ENCODE measurements at regions not wholly inside any gene's neighbourhood (a gene's known extent, or its start where the extent isn't known, plus 50 kb on each side); places are given as distances from the start of the nearest gene placed in this dataset.

DNA sequence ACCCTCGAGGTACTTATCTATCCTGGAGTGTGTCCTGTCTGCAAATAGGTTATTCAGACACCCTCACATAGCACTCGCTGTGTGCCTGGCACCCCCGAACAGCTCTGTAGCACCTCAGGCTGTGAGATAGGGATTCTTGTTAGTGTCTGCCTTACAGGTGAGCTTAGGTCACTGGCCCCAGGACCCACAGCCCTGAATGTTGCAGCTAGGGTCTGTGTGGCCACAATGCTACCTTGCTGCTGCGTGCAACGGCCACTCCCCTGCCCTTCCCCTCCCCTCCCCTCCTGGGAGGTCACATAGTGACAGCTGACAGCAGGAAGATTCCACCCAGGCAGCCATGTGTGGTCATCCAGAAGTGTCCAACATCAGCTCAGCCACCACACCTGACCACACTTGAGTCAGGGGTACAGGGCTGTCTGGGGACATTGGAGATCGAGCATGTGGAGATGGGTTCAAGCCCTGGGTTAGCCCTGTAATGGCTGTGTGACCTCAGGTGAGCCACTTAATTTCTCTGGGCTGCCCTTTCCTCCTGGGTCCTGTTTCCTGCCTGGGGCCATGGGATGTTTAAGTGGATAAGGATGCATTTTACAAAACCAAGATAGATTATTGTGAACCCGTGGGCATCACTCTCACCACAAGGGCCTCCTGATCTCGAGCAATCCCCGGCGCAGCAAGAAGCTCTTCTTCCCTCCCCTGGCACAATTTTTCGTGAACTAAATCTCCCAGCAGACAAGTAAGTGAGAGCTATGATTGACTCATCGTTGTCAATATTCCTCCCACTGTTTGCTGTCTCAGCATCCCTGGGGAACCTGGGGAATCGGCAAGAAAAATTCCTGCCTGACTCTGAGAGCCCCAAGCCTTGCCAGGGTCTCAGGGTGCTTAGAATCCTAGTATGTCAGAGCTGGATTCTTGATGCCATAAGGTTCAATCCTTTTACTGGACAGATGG, 208.7 kb downstream of the PTPRU start:
- no peak for ATAC-seq

DNA sequence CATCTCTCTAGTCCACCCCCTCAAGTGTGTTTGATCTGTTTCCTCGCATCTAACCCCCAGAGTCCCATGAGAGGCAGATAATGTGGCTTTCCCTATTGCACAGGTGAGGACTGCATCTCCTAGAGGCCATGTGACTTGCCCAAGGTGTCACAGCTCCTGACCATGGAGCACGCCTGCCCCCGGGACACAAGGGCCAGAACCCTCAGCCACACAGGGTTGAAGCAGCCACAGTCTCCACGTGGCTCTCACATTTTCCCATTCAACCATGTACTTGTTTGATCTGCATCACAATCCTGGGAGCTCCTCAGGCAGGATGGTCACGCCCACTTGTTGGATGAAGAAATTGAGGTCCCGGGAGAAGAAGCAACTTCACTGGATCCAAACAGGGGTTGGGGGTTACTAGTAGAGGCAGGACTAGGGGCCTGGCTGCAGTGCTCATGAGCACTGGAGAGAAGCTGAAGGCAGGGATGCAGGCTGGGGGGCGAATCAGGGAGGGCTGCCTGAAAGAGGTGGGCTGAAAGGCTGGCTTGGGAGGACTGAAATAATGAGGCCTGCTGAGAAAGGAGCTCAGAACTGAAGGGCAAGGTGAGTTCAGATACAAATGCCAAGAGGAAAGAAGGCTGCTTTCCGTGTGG, 207.9 kb downstream of the PTPRU start:
- Mint-ChIP-seq H3K4me1 (no peaks in the 10 kb centered on the region), H3K27ac (no peak overlapping the region), H3K36me3 (no peaks in the 10 kb centered on the region), H3K9me3 (ENCODE audit: low read depth) (no peaks in the 10 kb centered on the region), H3K27me3 (peaks cover 23% of the 10 kb centered on the region), H3K4me3 (no peak overlapping the region)
- DNase-seq (no peak), ATAC-seq (no peak)
- CTCF ChIA-PET: no interaction called here

More for the DNA sequence above, 208.7 kb downstream of the PTPRU start:
- H3K4me1 Mint-ChIP-seq: no peaks in the 10 kb centered on the region
- no peak overlapping the region for H3K27ac Mint-ChIP-seq
- peaks cover 20% of the 10 kb centered on the region for H3K27me3 Mint-ChIP-seq
- no peak overlapping the region for H3K4me3 Mint-ChIP-seq
- no peaks in the 10 kb centered on the region for H3K9me3 Mint-ChIP-seq (ENCODE audit: low read depth)
- H3K36me3 Mint-ChIP-seq: no peaks in the 10 kb centered on the region
- CTCF ChIA-PET: no interaction called here
- no peak for DNase-seq

DNA sequence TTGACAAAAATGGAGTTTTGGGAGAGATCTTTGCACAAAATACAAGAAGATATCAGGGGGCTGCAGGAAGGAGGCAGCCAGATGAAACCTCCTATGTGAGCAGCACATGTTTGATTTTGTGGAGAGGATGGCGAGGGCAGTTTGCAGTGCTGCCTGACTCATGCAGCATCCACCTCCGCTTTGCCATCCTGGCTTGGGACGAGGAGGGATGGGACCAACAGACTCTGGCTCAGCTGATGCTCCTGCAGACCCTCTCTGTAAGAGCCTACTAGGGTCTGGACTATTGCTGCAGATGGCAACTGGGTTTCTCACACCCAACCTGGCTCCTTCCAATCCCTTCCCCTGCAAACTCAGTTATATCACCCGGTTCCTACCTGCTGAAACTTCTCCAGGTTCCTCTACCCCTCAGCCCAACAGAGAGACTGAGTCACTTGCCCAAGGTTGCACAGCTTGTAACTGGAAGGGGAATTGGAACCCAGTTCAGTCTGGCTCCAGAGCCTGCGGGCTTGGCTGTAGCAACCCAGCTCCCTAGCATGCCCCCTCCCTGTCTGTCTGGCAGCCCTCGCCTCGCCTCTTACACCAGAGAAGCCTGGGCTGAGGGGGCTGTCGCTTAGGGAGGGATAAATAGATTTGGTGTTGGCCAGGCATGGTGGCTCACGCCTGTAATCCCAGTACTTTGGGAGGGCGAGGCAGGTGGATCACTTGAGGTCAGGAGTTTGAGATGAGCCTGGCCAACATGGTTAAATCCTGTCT, 205.8 kb downstream of the PTPRU start:
- Mint-ChIP-seq H3K36me3 (no peaks in the 10 kb centered on the region), H3K27me3 (peaks cover 27% of the 10 kb centered on the region), H3K27ac (no peak overlapping the region), H3K4me3 (no peak overlapping the region), H3K9me3 (ENCODE audit: low read depth) (no peaks in the 10 kb centered on the region), H3K4me1 (no peaks in the 10 kb centered on the region)
- DNase-seq: no peak
- CTCF ChIA-PET: no interaction called here
- no peak for ATAC-seq

DNA sequence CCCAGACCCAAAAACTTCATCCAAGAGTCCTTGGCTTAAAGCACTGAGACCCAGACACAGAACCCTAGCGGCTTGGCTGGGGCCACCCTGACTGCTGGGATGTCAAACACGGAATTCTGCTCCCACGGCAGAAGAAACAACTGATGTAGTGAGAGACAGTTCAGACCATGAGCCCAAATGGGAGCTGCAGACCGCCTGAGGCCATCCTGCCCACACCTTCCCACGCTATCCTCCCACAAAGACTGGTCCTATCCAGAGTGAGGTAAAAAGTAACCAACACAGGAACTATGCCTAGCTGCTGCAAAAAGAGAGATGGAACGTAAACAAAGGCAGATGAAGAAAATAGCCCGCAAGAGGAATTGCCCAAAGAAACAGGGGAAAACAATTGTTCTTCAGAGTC, 203.3 kb downstream of the PTPRU start:
- no peak overlapping the region for H3K27ac Mint-ChIP-seq
- peaks cover 33% of the 10 kb centered on the region for H3K27me3 Mint-ChIP-seq
- H3K4me3 Mint-ChIP-seq: no peak overlapping the region
- no peaks in the 10 kb centered on the region for H3K4me1 Mint-ChIP-seq
- ATAC-seq: no peak
- H3K9me3 Mint-ChIP-seq (ENCODE audit: low read depth): no peaks in the 10 kb centered on the region
- CTCF ChIA-PET: no interaction called here
- no peaks in the 10 kb centered on the region for H3K36me3 Mint-ChIP-seq
- no peak for DNase-seq

DNA sequence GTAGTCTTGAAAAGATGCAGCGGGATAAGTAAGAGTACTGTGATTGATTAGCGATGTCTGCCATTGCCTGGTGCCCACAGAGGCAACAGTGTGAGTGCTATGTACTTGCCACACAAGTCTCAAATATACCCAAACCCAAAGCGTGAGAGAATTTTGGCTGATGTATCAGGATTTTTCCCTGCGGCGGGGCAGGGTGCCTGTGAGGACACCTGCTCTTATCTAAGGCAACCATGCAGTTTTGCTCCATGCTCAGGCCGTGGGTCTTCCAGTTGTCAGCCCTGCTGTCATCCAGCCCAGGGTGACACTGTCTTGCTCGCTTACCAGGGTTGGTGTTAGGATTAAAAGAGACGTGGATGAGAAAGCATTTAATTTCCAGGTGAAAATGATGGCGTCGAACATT, 202.7 kb downstream of the PTPRU start:
- H3K36me3 Mint-ChIP-seq: no peaks in the 10 kb centered on the region
- peaks cover 33% of the 10 kb centered on the region for H3K27me3 Mint-ChIP-seq
- H3K4me1 Mint-ChIP-seq: no peaks in the 10 kb centered on the region
- H3K4me3 Mint-ChIP-seq: no peak overlapping the region
- DNase-seq (no peak), ATAC-seq (no peak)
- CTCF ChIA-PET: no interaction called here
- no peaks in the 10 kb centered on the region for H3K9me3 Mint-ChIP-seq (ENCODE audit: low read depth)
- H3K27ac Mint-ChIP-seq: no peak overlapping the region

DNA sequence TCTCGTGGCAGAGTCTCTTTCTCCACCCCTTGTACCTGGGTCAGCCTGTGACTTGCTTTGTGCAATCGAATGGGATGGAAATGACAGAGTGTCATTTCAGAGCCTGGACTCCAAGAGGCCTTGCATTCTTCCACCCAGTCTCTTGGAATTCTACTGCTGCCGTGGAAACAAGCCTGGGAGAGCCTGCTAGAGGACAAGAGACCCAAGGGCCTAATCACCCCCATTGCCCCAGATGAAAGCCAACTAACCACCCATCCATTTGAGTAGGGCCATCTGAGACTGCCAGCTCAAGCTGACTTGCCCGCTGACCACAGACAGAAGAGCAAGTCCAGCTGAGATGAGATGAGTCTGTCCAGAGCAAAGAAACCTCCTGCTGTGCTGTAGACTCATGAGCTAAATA, 201.6 kb downstream of the PTPRU start:
- H3K36me3 Mint-ChIP-seq: no peaks in the 10 kb centered on the region
- no peaks in the 10 kb centered on the region for H3K9me3 Mint-ChIP-seq (ENCODE audit: low read depth)
- ATAC-seq (no peak), DNase-seq (no peak)
- no peak overlapping the region for H3K4me3 Mint-ChIP-seq
- no peaks in the 10 kb centered on the region for H3K4me1 Mint-ChIP-seq
- H3K27me3 Mint-ChIP-seq: peaks cover 28% of the 10 kb centered on the region
- no peak overlapping the region for H3K27ac Mint-ChIP-seq
- CTCF ChIA-PET: no interaction called here

DNA sequence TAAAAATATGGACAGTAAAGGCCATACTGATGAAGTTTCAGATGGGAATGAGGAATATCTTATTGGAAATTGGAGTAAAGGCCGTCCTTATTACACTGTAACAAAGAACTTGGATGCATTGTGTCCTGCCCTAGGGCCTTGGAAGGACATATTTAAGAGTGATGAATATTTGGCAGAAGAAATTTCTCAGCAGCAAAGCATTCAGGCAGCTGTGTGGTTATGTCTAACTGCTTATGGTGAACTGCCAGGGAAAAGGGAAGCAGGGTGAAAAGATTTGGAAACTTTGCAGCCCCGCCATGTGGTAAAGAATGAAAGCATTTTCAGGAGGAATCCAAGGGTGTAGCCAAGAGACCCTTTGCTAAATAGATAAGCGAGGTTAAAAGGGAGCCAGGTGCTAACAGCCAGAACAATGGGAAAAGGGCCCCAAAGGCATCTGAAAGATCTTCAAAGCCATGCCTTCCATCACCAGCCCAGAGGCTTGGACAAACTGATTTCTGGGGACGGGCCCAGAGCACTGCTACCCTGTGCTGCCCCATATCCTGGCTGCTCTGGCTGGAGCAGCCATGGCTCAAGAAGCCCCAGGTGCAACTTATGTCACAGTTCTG, 200.0 kb downstream of the PTPRU start:
- Mint-ChIP-seq H3K4me3 (no peak overlapping the region), H3K27ac (no peak overlapping the region), H3K9me3 (ENCODE audit: low read depth) (no peaks in the 10 kb centered on the region), H3K27me3 (peaks cover 22% of the 10 kb centered on the region), H3K36me3 (no peaks in the 10 kb centered on the region), H3K4me1 (no peaks in the 10 kb centered on the region)
- DNase-seq (no peak), ATAC-seq (no peak)
- CTCF ChIA-PET: no interaction called here

DNA sequence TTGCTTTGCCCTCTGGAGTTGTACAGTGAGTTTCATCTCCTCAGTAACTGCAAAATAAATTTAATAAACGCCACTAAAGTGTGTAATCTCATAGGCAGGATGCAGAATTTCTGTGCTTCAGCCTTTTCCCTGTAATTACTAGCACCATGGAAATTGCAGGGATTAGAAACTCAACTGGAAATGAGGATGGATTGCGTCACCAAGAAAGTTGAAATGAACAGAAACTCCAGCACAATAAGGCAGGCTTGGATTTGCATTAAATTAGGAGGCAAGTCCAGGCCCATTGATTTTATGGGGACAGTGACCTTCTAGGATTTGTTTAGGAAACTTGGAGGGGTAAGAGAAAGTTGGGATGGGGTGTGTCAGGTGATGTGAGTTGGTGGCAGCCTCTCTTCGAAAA, 197.5 kb downstream of the PTPRU start:
- CTCF ChIA-PET: no interaction called here
- Mint-ChIP-seq H3K27ac (no peak overlapping the region), H3K27me3 (peaks cover 12% of the 10 kb centered on the region), H3K4me1 (no peaks in the 10 kb centered on the region), H3K36me3 (no peaks in the 10 kb centered on the region), H3K9me3 (ENCODE audit: low read depth) (no peaks in the 10 kb centered on the region), H3K4me3 (no peak overlapping the region)
- DNase-seq (no peak), ATAC-seq (no peak)

DNA sequence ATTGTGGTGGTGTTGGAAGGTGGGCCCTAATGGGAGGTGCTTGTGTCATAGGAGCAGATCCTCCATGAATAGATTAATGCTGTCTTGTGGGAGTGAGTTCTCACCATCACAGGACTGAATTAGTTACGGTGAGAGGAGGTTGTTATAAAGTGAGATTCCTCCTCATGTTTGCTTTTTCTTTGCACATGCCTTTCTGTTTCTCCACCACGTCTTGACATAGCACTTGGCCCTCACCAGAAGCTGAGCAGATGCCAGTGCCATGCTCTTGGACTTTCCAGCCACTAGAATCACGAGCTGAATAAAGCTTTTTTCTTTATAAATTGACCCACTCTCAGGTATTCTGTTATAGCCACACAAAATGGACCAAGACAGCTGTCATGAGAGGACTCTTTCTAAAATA, 194.8 kb downstream of the PTPRU start:
- CTCF ChIA-PET: no interaction called here

DNA sequence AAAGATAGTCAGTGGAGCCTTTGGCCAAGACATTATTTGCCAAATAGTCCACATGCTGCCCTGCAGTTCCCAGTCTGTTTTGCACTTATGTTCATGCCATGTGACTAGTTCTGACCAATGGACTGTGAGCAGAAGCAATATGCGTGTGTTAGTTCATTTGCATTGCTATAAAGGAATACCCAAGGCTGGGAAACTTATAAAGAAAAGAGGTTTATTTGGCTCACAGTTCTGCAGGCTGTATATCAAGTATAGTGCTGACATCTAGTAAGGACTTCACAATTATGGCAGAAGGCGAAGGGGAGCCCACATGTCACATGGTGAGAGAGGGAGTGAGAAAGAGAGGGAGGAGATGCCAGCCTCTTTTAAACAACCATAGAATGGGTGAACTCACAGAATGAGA, 193.3 kb downstream of the PTPRU start:
- Mint-ChIP-seq H3K27ac (no peak overlapping the region), H3K4me3 (no peak overlapping the region), H3K4me1 (no peaks in the 10 kb centered on the region), H3K36me3 (no peaks in the 10 kb centered on the region), H3K27me3 (peaks cover 2% of the 10 kb centered on the region), H3K9me3 (ENCODE audit: low read depth) (no peaks in the 10 kb centered on the region)
- ATAC-seq (no peak), DNase-seq (no peak)
- CTCF ChIA-PET: no interaction called here

More for the DNA sequence above, 194.8 kb downstream of the PTPRU start:
- H3K36me3 Mint-ChIP-seq: no peaks in the 10 kb centered on the region
- DNase-seq (no peak), ATAC-seq (no peak)
- peaks cover 6% of the 10 kb centered on the region for H3K27me3 Mint-ChIP-seq
- H3K4me3 Mint-ChIP-seq: no peak overlapping the region
- H3K27ac Mint-ChIP-seq: no peak overlapping the region
- no peaks in the 10 kb centered on the region for H3K9me3 Mint-ChIP-seq (ENCODE audit: low read depth)
- H3K4me1 Mint-ChIP-seq: no peaks in the 10 kb centered on the region

DNA sequence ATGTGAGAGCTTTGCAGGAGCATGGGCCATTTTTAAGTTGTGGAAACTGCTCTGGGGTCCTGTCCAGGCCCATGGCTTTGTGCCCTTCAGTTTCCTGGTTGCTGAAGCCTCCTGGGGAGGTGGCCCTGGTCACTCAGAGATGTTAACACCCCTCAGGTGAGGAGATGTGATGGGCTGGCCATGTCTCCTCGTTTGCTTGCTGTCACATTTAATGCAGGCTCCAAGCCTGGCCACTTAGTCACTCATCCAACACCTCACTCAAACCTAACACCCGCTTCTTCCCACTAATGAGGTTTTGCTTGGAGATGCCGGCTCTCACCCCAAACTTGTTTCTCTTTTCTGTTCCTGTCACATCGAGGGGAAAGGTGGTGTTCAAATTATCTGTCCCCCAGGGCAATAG, 192.7 kb downstream of the PTPRU start:
- peaks cover 7% of the 10 kb centered on the region for H3K27me3 Mint-ChIP-seq
- H3K9me3 Mint-ChIP-seq (ENCODE audit: low read depth): no peaks in the 10 kb centered on the region
- H3K4me3 Mint-ChIP-seq: no peak overlapping the region
- ATAC-seq (no peak), DNase-seq (no peak)
- no peaks in the 10 kb centered on the region for H3K4me1 Mint-ChIP-seq
- no peak overlapping the region for H3K27ac Mint-ChIP-seq
- CTCF ChIA-PET: no interaction called here
- H3K36me3 Mint-ChIP-seq: no peaks in the 10 kb centered on the region

DNA sequence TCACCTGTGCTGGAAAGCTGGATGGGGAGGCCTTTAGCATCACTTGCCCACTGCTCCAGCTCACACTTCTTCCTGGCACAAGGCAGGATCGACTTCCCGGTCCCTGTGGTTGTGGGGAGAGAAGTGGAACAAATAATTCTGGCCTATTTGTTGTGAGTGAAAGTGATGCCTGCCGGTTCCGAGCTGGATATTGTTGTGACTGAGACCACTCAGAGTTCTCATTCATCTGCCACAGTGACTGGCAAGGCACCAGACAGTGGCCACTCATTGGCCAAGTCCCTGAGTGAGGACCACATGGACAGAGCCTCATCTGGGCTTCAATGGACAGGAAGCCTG, 191.9 kb downstream of the PTPRU start:
- Mint-ChIP-seq H3K27me3 (peaks cover 7% of the 10 kb centered on the region), H3K9me3 (ENCODE audit: low read depth) (no peaks in the 10 kb centered on the region), H3K27ac (no peak overlapping the region), H3K4me3 (no peak overlapping the region), H3K4me1 (no peaks in the 10 kb centered on the region), H3K36me3 (no peaks in the 10 kb centered on the region)
- no peak for DNase-seq
- CTCF ChIA-PET: no interaction called here
- no peak for ATAC-seq

DNA sequence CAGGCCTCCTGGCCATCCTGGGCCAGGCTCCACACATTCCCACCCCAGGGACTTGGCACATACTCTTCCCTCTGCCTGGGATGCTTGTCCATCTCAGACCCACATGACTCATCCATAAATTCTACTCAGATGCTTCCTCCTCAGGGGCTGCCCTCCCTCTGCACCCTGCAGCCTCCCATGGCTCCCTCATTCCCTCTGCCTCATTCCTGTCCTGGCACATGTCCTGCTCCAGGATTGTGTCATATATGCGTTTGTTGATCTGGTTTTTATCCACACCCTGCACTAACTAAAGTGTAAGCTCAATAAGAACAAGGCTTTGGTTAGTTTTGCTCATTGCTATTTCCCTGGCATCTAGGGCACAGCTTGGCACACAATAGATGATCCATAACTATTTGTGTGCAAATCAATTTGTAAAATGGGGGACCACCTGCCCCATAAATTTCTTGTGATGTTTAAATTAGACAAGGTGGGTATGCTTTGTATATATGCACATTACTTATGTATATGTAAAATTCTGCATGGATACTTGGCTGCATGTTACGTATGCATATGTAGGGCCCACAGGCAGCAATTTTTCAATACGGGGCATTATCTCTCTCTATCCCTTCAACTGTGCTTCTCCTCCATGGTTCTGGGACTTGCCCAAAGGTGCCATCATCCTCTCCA, 191.4 kb downstream of the PTPRU start:
- ATAC-seq: no peak
- Mint-ChIP-seq H3K9me3 (ENCODE audit: low read depth) (no peaks in the 10 kb centered on the region), H3K36me3 (no peaks in the 10 kb centered on the region), H3K27ac (no peak overlapping the region), H3K27me3 (peaks cover 12% of the 10 kb centered on the region), H3K4me1 (no peaks in the 10 kb centered on the region), H3K4me3 (no peak overlapping the region)
- CTCF ChIA-PET: no interaction called here
- no peak for DNase-seq

Measured in activated CD8-positive, alpha-beta memory T cell treated with anti-CD3 and anti-CD28 coated beads, Interleukin-2, amount 10 ng/mL, durations not matched to agents 7 days and 5 days (primary cell).